ENCODE measurements at regions not wholly inside any gene's neighbourhood (a gene's known extent, or its start where the extent isn't known, plus 50 kb on each side); places are given as distances from the start of the nearest gene placed in this dataset.

DNA sequence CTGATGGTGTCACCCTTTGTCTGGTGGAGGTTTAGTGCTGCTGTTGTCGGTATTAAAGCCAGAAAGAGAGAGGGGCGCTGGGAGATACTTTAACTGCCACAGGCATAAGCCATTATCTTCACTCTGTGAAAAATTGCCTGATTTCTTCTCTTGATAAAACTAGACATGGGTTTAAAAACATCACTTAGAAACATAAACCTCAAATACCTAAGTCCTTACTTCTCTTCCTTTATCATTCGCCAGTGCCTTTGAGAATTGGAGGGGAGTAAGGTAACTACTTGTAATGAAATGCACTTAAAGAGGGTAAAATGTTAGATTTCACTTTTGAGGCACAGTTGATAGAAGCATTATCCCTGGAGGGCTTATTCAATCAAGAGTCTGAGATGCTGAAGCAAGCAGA is 434.5 kb downstream of the OLFM4 start:
- TF ChIP-seq EZH2 (IDR thresholded peaks at IDR 0.05; ENCODE audit: borderline replicate concordance, low read length), result no peak
- TF ChIP-seq, protein P1, sequence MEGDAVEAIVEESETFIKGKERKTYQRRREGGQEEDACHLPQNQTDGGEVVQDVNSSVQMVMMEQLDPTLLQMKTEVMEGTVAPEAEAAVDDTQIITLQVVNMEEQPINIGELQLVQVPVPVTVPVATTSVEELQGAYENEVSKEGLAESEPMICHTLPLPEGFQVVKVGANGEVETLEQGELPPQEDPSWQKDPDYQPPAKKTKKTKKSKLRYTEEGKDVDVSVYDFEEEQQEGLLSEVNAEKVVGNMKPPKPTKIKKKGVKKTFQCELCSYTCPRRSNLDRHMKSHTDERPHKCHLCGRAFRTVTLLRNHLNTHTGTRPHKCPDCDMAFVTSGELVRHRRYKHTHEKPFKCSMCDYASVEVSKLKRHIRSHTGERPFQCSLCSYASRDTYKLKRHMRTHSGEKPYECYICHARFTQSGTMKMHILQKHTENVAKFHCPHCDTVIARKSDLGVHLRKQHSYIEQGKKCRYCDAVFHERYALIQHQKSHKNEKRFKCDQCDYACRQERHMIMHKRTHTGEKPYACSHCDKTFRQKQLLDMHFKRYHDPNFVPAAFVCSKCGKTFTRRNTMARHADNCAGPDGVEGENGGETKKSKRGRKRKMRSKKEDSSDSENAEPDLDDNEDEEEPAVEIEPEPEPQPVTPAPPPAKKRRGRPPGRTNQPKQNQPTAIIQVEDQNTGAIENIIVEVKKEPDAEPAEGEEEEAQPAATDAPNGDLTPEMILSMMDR (conservative IDR thresholded peaks at IDR 0.05 in 1 of 2, IDR thresholded peaks at IDR 0.05 in 1 of 2; ENCODE audit: extremely low read depth in 1 of 2, insufficient read depth in 1 of 2, low read depth in 1 of 2, low read length in 2 of 2), result no peak
